H9 (cell line): ENCODE measurements at regions not wholly inside any gene's neighbourhood (a gene's known extent, or its start where the extent isn't known, plus 50 kb on each side); places are given as distances from the start of the nearest gene placed in this dataset.

Experiments used
- DNase-seq: peaks from one replicate; pipeline ENCODE4 v3.0.0-alpha.2; 2017
- H2AFZ ChIP-seq: one replicate; pipeline ENCODE4 v1.6.1; 2013; ENCODE audit warnings: mild to moderate bottlenecking, low read length, control low read depth, moderate library complexity
- H2AK5ac ChIP-seq: 2 replicates; pipeline ENCODE4 v1.6.1; 2013; ENCODE audit warnings: low read length, control low read depth, mixed read lengths; ENCODE audit not compliant: insufficient read length
- H2BK120ac ChIP-seq: one replicate; pipeline ENCODE4 v1.6.1; 2013; ENCODE audit warnings: low read depth, mild to moderate bottlenecking, low read length, control low read depth, inconsistent platforms; ENCODE audit not compliant: poor library complexity, severe bottlenecking
- H2BK12ac ChIP-seq: 2 replicates; pipeline ENCODE4 v1.6.1; 2013; ENCODE audit warnings: low read length, control low read depth, mixed read lengths, low read depth; ENCODE audit not compliant: insufficient read length
- H2BK15ac ChIP-seq: 2 replicates; pipeline ENCODE4 v1.6.1; 2013; ENCODE audit warnings: low read depth, low read length, control low read depth
- H2BK20ac ChIP-seq: one replicate; pipeline ENCODE4 v1.6.1; 2013; ENCODE audit warnings: low read depth, mild to moderate bottlenecking, low read length, control low read depth, inconsistent platforms; ENCODE audit not compliant: poor library complexity, severe bottlenecking
- H2BK5ac ChIP-seq: 2 replicates; pipeline ENCODE4 v1.6.1; 2013; ENCODE audit warnings: low read length, control low read depth, mixed read lengths; ENCODE audit not compliant: insufficient read length
- H3K14ac ChIP-seq: 2 replicates; pipeline ENCODE4 v1.6.1; 2013; ENCODE audit warnings: low read length, control low read depth; ENCODE audit not compliant: insufficient read depth
- H3K18ac ChIP-seq: 2 replicates; pipeline ENCODE4 v1.6.1; 2013; ENCODE audit warnings: low read depth, mild to moderate bottlenecking, mixed read lengths, low read length, control low read depth; ENCODE audit not compliant: insufficient read length
- H3K23ac ChIP-seq: 2 replicates; pipeline ENCODE4 v1.6.1; 2013; ENCODE audit warnings: low read length, control low read depth, mixed read lengths, low read depth; ENCODE audit not compliant: insufficient read length
- H3K23me2 ChIP-seq: 2 replicates; pipeline ENCODE4 v1.6.1; 2013; ENCODE audit warnings: low read depth, mild to moderate bottlenecking, mixed read lengths, low read length, control low read depth; ENCODE audit not compliant: insufficient read length, poor library complexity, severe bottlenecking
- H3K27ac ChIP-seq: 2 replicates; pipeline ENCODE4 v1.5.1; 2013; ENCODE audit warnings: low read length, control low read depth, mixed read lengths, low read depth; ENCODE audit not compliant: insufficient read length
- H3K27me3 ChIP-seq: 2 replicates; pipeline ENCODE4 v1.6.1; 2013; ENCODE audit warnings: low read length, control low read depth, inconsistent platforms; ENCODE audit not compliant: insufficient read depth
- H3K4ac ChIP-seq: 2 replicates; pipeline ENCODE4 v1.6.1; 2013; ENCODE audit warnings: low read depth, mild to moderate bottlenecking, control low read depth, inconsistent platforms, low read length, moderate library complexity
- H3K4me1 ChIP-seq: 2 replicates; pipeline ENCODE4 v1.6.1; 2013; ENCODE audit warnings: low read length, control low read depth, inconsistent platforms; ENCODE audit not compliant: insufficient read depth
- H3K4me2 ChIP-seq: 2 replicates; pipeline ENCODE4 v1.6.1; 2013; ENCODE audit warnings: low read length, control low read depth, mixed read lengths; ENCODE audit not compliant: insufficient read length, insufficient read depth
- H3K56ac ChIP-seq: 2 replicates; pipeline ENCODE4 v1.6.1; 2013; ENCODE audit warnings: low read depth, mild to moderate bottlenecking, mixed read lengths, low read length, control low read depth; ENCODE audit not compliant: insufficient read length
- H3K79me1 ChIP-seq: 2 replicates; pipeline ENCODE4 v1.6.1; 2013; ENCODE audit warnings: low read depth, mild to moderate bottlenecking, moderate library complexity, low read length, control low read depth, inconsistent platforms; ENCODE audit not compliant: insufficient read depth, poor library complexity, severe bottlenecking
- H3K79me2 ChIP-seq: 2 replicates; pipeline ENCODE4 v1.6.1; 2013; ENCODE audit warnings: low read length, control low read depth, inconsistent platforms; ENCODE audit not compliant: insufficient read depth
- H3K9ac ChIP-seq: 2 replicates; pipeline ENCODE4 v1.6.1; 2013; ENCODE audit warnings: low read length, control low read depth, mixed read lengths; ENCODE audit not compliant: insufficient read length; ENCODE audit errors: extremely low read depth
- H3K9me3 ChIP-seq: one replicate; pipeline ENCODE4 v1.6.1; 2013; ENCODE audit warnings: low read depth, low read length, inconsistent platforms; ENCODE audit not compliant: control insufficient read depth
- H3T11ph ChIP-seq: one replicate; pipeline ENCODE4 v1.6.1; 2013; ENCODE audit warnings: mild to moderate bottlenecking, low read length, control low read depth, inconsistent platforms
- H4K20me1 ChIP-seq: one replicate; pipeline ENCODE4 v1.6.1; 2013; ENCODE audit not compliant: control insufficient read depth, insufficient read length, insufficient read depth
- H4K5ac ChIP-seq: 2 replicates; pipeline ENCODE4 v1.6.1; 2013; ENCODE audit warnings: low read depth, mild to moderate bottlenecking, mixed read lengths, low read length, control low read depth; ENCODE audit not compliant: insufficient read length
- H4K8ac ChIP-seq: replicated peaks from 2 replicates; pipeline ENCODE4 v1.6.1; 2013; ENCODE audit warnings: low read length, control low read depth, mixed read lengths, low read depth; ENCODE audit not compliant: insufficient read length
- H4K91ac ChIP-seq: 2 replicates; pipeline ENCODE4 v1.6.1; 2013; ENCODE audit warnings: low read depth, mild to moderate bottlenecking, moderate library complexity, mixed read lengths, low read length, control low read depth; ENCODE audit not compliant: insufficient read length
- H3K27ac Mint-ChIP-seq, 3 experiments: 2 replicates in 2 of 3; 3 replicates in 1 of 3; pipeline ENCODE4 v1.8.0; 2020 to 2021; ENCODE audit warnings: mixed read lengths in 3 of 3, mild to moderate bottlenecking in 1 of 3, moderate library complexity in 1 of 3
- H3K27me3 Mint-ChIP-seq: 2 replicates; pipeline ENCODE4 v1.8.0; 2021; ENCODE audit warnings: low read depth, mild to moderate bottlenecking, moderate library complexity, mixed read lengths
- H3K36me3 Mint-ChIP-seq, 3 experiments: 2 replicates in 2 of 3; 3 replicates in 1 of 3; pipeline ENCODE4 v1.8.0; 2020 to 2021; ENCODE audit warnings: low read depth in 3 of 3, mixed read lengths in 3 of 3; ENCODE audit not compliant: insufficient read depth in 1 of 3
- H3K4me1 Mint-ChIP-seq, 2 experiments: 2 replicates each; pipeline ENCODE4 v1.8.0; 2020; ENCODE audit warnings: mixed read lengths in 2 of 2
- H3K4me3 Mint-ChIP-seq, 2 experiments: 2 replicates in 1 of 2; 3 replicates in 1 of 2; pipeline ENCODE4 v1.8.0; 2020 to 2021; ENCODE audit warnings: mild to moderate bottlenecking in 2 of 2, mixed read lengths in 2 of 2, moderate library complexity in 1 of 2
- H3K9me3 Mint-ChIP-seq, 2 experiments: 2 replicates in 1 of 2; 3 replicates in 1 of 2; pipeline ENCODE4 v1.8.0; 2020; ENCODE audit warnings: mild to moderate bottlenecking in 2 of 2, mixed read lengths in 2 of 2, moderate library complexity in 1 of 2
- WGBS: extraction: QIAGEN DNeasy Blood & Tissue Kit; methylation state at CpG from one replicate; pipeline ENCODE4 v1.1.7; 2013; ENCODE audit warnings: missing lambda C conversion rate, low lambda C conversion rate, mixed read lengths; ENCODE audit not compliant: insufficient read length; ENCODE audit errors: extremely low coverage; 5-methylcytosine and 5-hydroxymethylcytosine counted together
- TF ChIP-seq, protein P1 (sequence below): fragments of 200-600 bp; sonication (generic); conservative IDR thresholded peaks from 3 replicates; pipeline ENCODE4 v1.8.0; 2021; ENCODE audit warnings: antibody characterized with exemption, mild to moderate bottlenecking

DNA sequence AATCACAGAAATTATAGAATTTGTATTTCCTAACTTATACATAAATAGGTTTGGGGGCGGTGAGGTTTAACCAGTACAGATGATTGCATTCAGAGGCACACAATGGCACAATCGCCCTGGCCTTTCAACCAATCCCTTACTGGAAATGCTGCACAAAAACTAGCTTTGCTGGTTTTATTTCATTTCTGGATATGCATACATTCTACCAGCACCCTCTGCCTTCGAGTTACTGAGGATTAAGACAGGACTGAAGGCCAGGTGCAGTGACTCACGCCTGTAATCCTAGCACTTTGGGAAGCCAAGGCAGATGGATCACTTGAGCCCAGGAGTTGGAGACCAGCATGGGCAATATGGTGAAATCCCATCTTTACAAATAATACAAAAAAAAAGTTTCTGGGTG, 336.1 kb downstream of the ARRDC4 start:
- Histone ChIP-seq H3T11ph (no peak overlapping the region), H2BK15ac (no peak overlapping the region), H3K27ac (no peak overlapping the region), H2AFZ (no peak overlapping the region), H3K79me2 (no peaks in the 10 kb centered on the region), H3K4me2 (no peak overlapping the region), H4K91ac (no peak overlapping the region), H3K4me1 (no peaks in the 10 kb centered on the region), H4K8ac (no peak overlapping the region), H3K4ac (no peak overlapping the region), H2BK120ac (no peak overlapping the region), H3K18ac (no peak overlapping the region), H3K27me3 (no peaks in the 10 kb centered on the region; the same call in 1 of the 2 replicates), H3K79me1 (no peaks in the 10 kb centered on the region), H4K20me1 (no peaks in the 10 kb centered on the region), H2AK5ac (no peak overlapping the region), H2BK12ac (no peak overlapping the region), H4K5ac (no peak overlapping the region), H2BK20ac (no peak overlapping the region), H3K9ac (no peak overlapping the region), H3K23ac (no peak overlapping the region), H3K23me2 (peaks cover 4% of the 10 kb centered on the region), H2BK5ac (no peak overlapping the region), H3K56ac (no peak overlapping the region), H3K14ac (no peak overlapping the region), H3K9me3 (no peaks in the 10 kb centered on the region)
- peaks cover 0 to 4% of the 10 kb centered on the region in 2 experiments; a peak in 2 of 4 replicates for H3K4me1 Mint-ChIP-seq
- H3K4me3 Mint-ChIP-seq, result no peak overlapping the region
- TF ChIP-seq, protein P1, sequence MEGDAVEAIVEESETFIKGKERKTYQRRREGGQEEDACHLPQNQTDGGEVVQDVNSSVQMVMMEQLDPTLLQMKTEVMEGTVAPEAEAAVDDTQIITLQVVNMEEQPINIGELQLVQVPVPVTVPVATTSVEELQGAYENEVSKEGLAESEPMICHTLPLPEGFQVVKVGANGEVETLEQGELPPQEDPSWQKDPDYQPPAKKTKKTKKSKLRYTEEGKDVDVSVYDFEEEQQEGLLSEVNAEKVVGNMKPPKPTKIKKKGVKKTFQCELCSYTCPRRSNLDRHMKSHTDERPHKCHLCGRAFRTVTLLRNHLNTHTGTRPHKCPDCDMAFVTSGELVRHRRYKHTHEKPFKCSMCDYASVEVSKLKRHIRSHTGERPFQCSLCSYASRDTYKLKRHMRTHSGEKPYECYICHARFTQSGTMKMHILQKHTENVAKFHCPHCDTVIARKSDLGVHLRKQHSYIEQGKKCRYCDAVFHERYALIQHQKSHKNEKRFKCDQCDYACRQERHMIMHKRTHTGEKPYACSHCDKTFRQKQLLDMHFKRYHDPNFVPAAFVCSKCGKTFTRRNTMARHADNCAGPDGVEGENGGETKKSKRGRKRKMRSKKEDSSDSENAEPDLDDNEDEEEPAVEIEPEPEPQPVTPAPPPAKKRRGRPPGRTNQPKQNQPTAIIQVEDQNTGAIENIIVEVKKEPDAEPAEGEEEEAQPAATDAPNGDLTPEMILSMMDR, result no peak
- H3K36me3 Mint-ChIP-seq, result no peaks in the 10 kb centered on the region
- DNase-seq, result no peak
- peaks cover 30% of the 10 kb centered on the region for H3K27me3 Mint-ChIP-seq
- H3K27ac Mint-ChIP-seq, result no peak overlapping the region
- H3K9me3 Mint-ChIP-seq, result no peaks in the 10 kb centered on the region
- no CpG with 5 or more reads among the region's 4 CpGs for WGBS
